IgD-negative memory B cell (primary cell): ENCODE measurements at regions not wholly inside any gene's neighbourhood (a gene's known extent, or its start where the extent isn't known, plus 50 kb on each side); places are given as distances from the start of the nearest gene placed in this dataset.

Experiments used
- H3K27ac Mint-ChIP-seq, 3 donors: one replicate each; pipeline ENCODE4 v1.8.0; 2020 to 2022; ENCODE audit warnings: mild to moderate bottlenecking in 3 of 3, mixed read lengths in 3 of 3, moderate library complexity in 1 of 3
- H3K27me3 Mint-ChIP-seq: one replicate; pipeline ENCODE4 v1.8.0; 2021; ENCODE audit warnings: mixed read lengths
- H3K36me3 Mint-ChIP-seq: one replicate; pipeline ENCODE4 v1.8.0; 2020; ENCODE audit warnings: mild to moderate bottlenecking, mixed read lengths
- H3K4me1 Mint-ChIP-seq, 3 donors: one replicate each; pipeline ENCODE4 v1.8.0; 2020 to 2022; ENCODE audit warnings: mixed read lengths in 3 of 3, mild to moderate bottlenecking in 1 of 3
- H3K4me3 Mint-ChIP-seq, 4 donors: one replicate each; pipeline ENCODE4 v1.8.0; 2020 to 2022; ENCODE audit warnings: mild to moderate bottlenecking in 4 of 4, mixed read lengths in 4 of 4, moderate library complexity in 3 of 4
- H3K9me3 Mint-ChIP-seq, 3 donors: one replicate each; pipeline ENCODE4 v1.8.0; 2020 to 2021; ENCODE audit warnings: mixed read lengths in 3 of 3, mild to moderate bottlenecking in 1 of 3

GRCh38 chrX:39883666-39884065, 214.1 kb downstream of the BCOR start:
- Mint-ChIP-seq H3K36me3 (peaks cover 8% of the 10 kb centered on the region), H3K4me1 (peaks cover 0 to 3% (median 0%) of the 10 kb centered on the region in 3 donors), H3K27me3 (peaks cover 8% of the 10 kb centered on the region), H3K9me3 (peaks cover 0 to 5% (median 2%) of the 10 kb centered on the region in 3 donors), H3K27ac (no peak overlapping the region), H3K4me3 (no peak overlapping the region)

GRCh38 chrX:39886282-39886681, 211.5 kb downstream of the BCOR start:
- peaks cover 4% of the 10 kb centered on the region for H3K36me3 Mint-ChIP-seq
- H3K27ac Mint-ChIP-seq = no peak overlapping the region
- H3K4me1 Mint-ChIP-seq = peaks cover under 1 to 5% (median 2%) of the 10 kb centered on the region in 3 donors
- H3K27me3 Mint-ChIP-seq = peaks cover 8% of the 10 kb centered on the region
- H3K9me3 Mint-ChIP-seq = peaks cover 0 to 5% (median 2%) of the 10 kb centered on the region in 3 donors
- H3K4me3 Mint-ChIP-seq = no peak overlapping the region

GRCh38 chrX:39888730-39889129, 209.0 kb downstream of the BCOR start:
- peaks cover 5% of the 10 kb centered on the region for H3K27me3 Mint-ChIP-seq
- H3K4me3 Mint-ChIP-seq = no peak overlapping the region
- H3K36me3 Mint-ChIP-seq = peaks cover 4% of the 10 kb centered on the region
- no peak overlapping the region for H3K27ac Mint-ChIP-seq
- peaks cover 0 to 2% (median 0%) of the 10 kb centered on the region in 3 donors for H3K9me3 Mint-ChIP-seq
- H3K4me1 Mint-ChIP-seq = peaks cover 9 to 12% (median 11%) of the 10 kb centered on the region in 3 donors

- H3K27me3 Mint-ChIP-seq = peaks cover 5% of the 10 kb centered on the region
- H3K27ac Mint-ChIP-seq = peak overlapping the region in 1 of 3 donors; percentile 59
- H3K36me3 Mint-ChIP-seq = peaks cover 2% of the 10 kb centered on the region
Observed at GRCh38 chrX:39889704-39890103, 208.1 kb downstream of the BCOR start.

DNA sequence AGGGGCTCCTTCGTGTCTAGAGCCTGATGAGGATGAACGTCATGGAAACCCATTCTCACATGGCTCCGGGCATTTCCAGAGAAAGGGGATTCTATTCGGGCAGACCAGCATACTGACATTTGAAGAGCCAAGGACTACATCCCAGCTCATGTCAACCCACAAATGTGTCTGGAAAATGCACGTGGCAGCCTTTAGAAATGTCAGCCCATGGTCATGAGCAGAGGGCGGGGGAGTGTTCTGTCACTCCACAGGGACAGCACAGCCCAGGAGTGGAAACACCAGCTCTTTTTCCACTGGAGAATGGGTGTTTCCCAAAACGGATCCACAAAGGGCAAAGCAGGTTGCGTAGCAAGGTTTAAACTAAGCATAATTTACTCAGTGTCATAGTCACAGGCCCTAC, 207.0 kb downstream of the BCOR start:
- Mint-ChIP-seq H3K9me3 (no peaks in the 10 kb centered on the region), H3K4me3 (no peak overlapping the region), H3K27ac (no peak overlapping the region)

More at GRCh38 chrX:39889704-39890103, 208.1 kb downstream of the BCOR start:
- peaks cover 9 to 11% (median 10%) of the 10 kb centered on the region in 3 donors for H3K4me1 Mint-ChIP-seq
- no peak overlapping the region for H3K4me3 Mint-ChIP-seq
- H3K9me3 Mint-ChIP-seq = no peaks in the 10 kb centered on the region

GRCh38 chrX:39891781-39892180, 206.0 kb downstream of the BCOR start:
- Mint-ChIP-seq H3K4me1 (peaks cover 9 to 12% (median 9%) of the 10 kb centered on the region in 3 donors), H3K27me3 (no peaks in the 10 kb centered on the region), H3K27ac (no peak overlapping the region), H3K9me3 (no peaks in the 10 kb centered on the region), H3K4me3 (peak overlapping the region in 1 of 4 donors; percentile 43), H3K36me3 (peaks cover 2% of the 10 kb centered on the region)

More for the DNA sequence above, 207.0 kb downstream of the BCOR start:
- peaks cover 5% of the 10 kb centered on the region for H3K27me3 Mint-ChIP-seq
- H3K4me1 Mint-ChIP-seq = peaks cover 9 to 11% (median 9%) of the 10 kb centered on the region in 3 donors
- peaks cover 2% of the 10 kb centered on the region for H3K36me3 Mint-ChIP-seq

DNA sequence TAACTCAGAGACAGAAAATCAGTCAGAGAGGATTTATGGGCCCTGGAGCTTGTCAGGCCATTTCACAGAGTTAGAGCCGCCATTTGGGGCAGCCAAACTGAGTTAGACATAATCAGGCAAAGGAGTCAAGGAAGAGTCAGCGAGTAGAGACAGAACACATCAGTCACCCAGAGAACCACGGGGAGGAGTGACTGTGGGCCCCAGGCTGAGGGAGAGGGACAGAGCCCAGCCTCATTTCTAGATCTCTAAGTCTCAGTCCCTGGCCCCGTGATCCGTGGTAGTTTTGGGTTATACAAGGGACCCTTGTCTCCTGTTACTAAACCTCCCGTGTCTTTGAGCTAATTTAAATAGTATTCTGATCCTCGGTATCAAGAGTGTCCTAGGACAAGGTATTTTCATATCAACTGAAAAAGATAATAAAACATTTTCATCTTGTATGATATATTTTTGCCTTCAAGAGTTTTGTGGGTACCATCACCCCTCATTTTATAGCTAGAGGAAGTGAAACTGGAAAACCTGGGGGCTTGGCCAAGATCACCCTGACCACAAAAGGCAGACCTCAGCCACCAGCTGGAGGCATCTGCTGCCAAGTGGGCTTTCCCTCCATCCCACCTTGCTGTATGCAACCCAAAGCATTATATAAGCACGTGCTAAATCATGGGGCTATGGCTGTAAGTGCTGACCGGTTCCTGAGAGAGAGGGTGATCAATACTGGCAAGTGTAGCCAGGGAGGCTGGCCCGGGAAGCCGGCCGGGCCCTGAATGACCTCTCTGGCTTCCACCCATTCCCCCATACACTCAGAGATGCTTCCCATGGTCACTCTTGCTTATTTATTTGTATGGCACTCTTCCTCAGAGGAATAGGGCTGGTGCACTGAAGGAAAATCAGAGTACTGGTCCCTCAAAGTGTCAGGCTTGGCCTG, 204.1 kb downstream of the BCOR start:
- Mint-ChIP-seq H3K27ac (no peak overlapping the region), H3K36me3 (no peaks in the 10 kb centered on the region), H3K4me3 (no peak overlapping the region), H3K4me1 (peaks cover 9 to 12% (median 9%) of the 10 kb centered on the region in 3 donors), H3K9me3 (no peaks in the 10 kb centered on the region), H3K27me3 (no peaks in the 10 kb centered on the region)

- H3K4me3 Mint-ChIP-seq = no peak overlapping the region
- H3K27me3 Mint-ChIP-seq = peaks cover 1% of the 10 kb centered on the region
- no peak overlapping the region for H3K27ac Mint-ChIP-seq
- H3K9me3 Mint-ChIP-seq = no peaks in the 10 kb centered on the region
- peaks cover 9 to 12% (median 9%) of the 10 kb centered on the region in 3 donors for H3K4me1 Mint-ChIP-seq
- H3K36me3 Mint-ChIP-seq = no peaks in the 10 kb centered on the region
Observed at GRCh38 chrX:39894683-39895082, 203.1 kb downstream of the BCOR start.

- Mint-ChIP-seq H3K27me3 (peaks cover 4% of the 10 kb centered on the region), H3K4me3 (peak overlapping the region in 1 of 4 donors; percentile 43), H3K27ac (peak overlapping the region in 1 of 3 donors; percentile 50), H3K36me3 (no peaks in the 10 kb centered on the region), H3K4me1 (peaks cover 9 to 12% (median 9%) of the 10 kb centered on the region in 3 donors), H3K9me3 (no peaks in the 10 kb centered on the region)
Observed at GRCh38 chrX:39895218-39896110, 202.3 kb downstream of the BCOR start.

GRCh38 chrX:39896951-39897740, 200.6 kb downstream of the BCOR start:
- Mint-ChIP-seq H3K9me3 (no peaks in the 10 kb centered on the region), H3K4me3 (no peak overlapping the region), H3K27me3 (peaks cover 5% of the 10 kb centered on the region), H3K4me1 (peaks cover 0 to 3% (median 0%) of the 10 kb centered on the region in 3 donors), H3K36me3 (no peaks in the 10 kb centered on the region), H3K27ac (peak overlapping the region in 1 of 3 donors; percentile 88)

GRCh38 chrX:39897741-39898097, 200.0 kb downstream of the BCOR start:
- no peak overlapping the region for H3K4me3 Mint-ChIP-seq
- peak overlapping the region in 1 of 3 donors; percentile 88 for H3K27ac Mint-ChIP-seq
- H3K4me1 Mint-ChIP-seq = peaks cover 0 to 3% (median 0%) of the 10 kb centered on the region in 3 donors
- H3K9me3 Mint-ChIP-seq = no peaks in the 10 kb centered on the region
- H3K36me3 Mint-ChIP-seq = no peaks in the 10 kb centered on the region
- H3K27me3 Mint-ChIP-seq = peaks cover 5% of the 10 kb centered on the region

DNA sequence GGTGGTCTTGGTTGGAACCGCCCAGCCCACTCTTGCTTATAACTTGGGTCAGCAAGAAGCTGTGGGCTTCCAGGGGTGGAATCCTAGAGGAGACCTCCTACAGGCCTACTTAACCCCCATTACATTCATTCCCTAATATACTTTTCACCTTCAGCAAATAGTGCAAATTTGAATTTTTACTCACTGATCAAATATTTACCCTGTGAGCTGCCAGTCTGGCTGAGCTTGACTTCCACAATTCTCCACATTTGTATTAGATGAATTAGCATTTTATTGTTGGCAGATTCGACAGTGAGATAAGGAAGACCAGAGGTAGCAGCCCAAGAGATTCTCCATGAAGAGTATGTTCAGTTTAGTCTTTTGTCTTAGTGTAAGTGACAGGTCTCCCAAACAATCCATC, 199.6 kb downstream of the BCOR start:
- Mint-ChIP-seq H3K4me1 (peaks cover 0 to 3% (median 0%) of the 10 kb centered on the region in 3 donors), H3K4me3 (no peak overlapping the region), H3K27me3 (peaks cover 8% of the 10 kb centered on the region), H3K27ac (no peak overlapping the region), H3K36me3 (no peaks in the 10 kb centered on the region), H3K9me3 (no peaks in the 10 kb centered on the region)

GRCh38 chrX:39899059-39899458, 198.7 kb downstream of the BCOR start:
- H3K9me3 Mint-ChIP-seq = no peaks in the 10 kb centered on the region
- no peaks in the 10 kb centered on the region for H3K36me3 Mint-ChIP-seq
- no peak overlapping the region for H3K27ac Mint-ChIP-seq
- no peak overlapping the region for H3K4me3 Mint-ChIP-seq
- peaks cover 9% of the 10 kb centered on the region for H3K27me3 Mint-ChIP-seq
- peaks cover 0 to 2% (median 0%) of the 10 kb centered on the region in 3 donors for H3K4me1 Mint-ChIP-seq
